ENCODE measurements at regions not wholly inside any gene's neighbourhood (a gene's known extent, or its start where the extent isn't known, plus 50 kb on each side); places are given as distances from the start of the nearest gene placed in this dataset.

- no peak overlapping the region for H3K9ac ChIP-seq (ENCODE audit: low read length in 2 of 2)
- H3K4me3 ChIP-seq (ENCODE audit: low read length in 2 of 2): no peak overlapping the region
- no peaks in the 10 kb centered on the region for H3K27me3 ChIP-seq (ENCODE audit: control insufficient read depth in 1 of 2, insufficient read depth in 2 of 2, low read length in 2 of 2)
- H3K4me1 ChIP-seq (ENCODE audit: control insufficient read depth, insufficient read depth, low read length): no peaks in the 10 kb centered on the region
- no peaks in the 10 kb centered on the region for H3K9me3 ChIP-seq (ENCODE audit: control insufficient read depth in 2 of 2, low read length in 2 of 2)
- H3K36me3 ChIP-seq (ENCODE audit: control insufficient read depth in 2 of 2, insufficient read depth in 2 of 2, low read length in 2 of 2): no peaks in the 10 kb centered on the region
- H3K27ac ChIP-seq (ENCODE audit: low read length): no peak overlapping the region
Measured at GRCh38 chr16:59899940-59900339, 1165.8 kb upstream of the GOT2 start.

- Histone ChIP-seq H3K9ac (ENCODE audit: low read length in 2 of 2) (no peak overlapping the region), H3K36me3 (ENCODE audit: control insufficient read depth in 2 of 2, insufficient read depth in 2 of 2, low read length in 2 of 2) (no peaks in the 10 kb centered on the region), H3K9me3 (ENCODE audit: control insufficient read depth in 2 of 2, low read length in 2 of 2) (peaks cover 0 to 2% of the 10 kb centered on the region in 2 donors), H3K27ac (ENCODE audit: low read length) (no peak overlapping the region), H3K4me3 (ENCODE audit: low read length in 2 of 2) (no peak overlapping the region), H3K4me1 (ENCODE audit: control insufficient read depth, insufficient read depth, low read length) (no peaks in the 10 kb centered on the region), H3K27me3 (ENCODE audit: control insufficient read depth in 1 of 2, insufficient read depth in 2 of 2, low read length in 2 of 2) (no peaks in the 10 kb centered on the region)
Measured at GRCh38 chr16:59892376-59892775, 1158.3 kb upstream of the GOT2 start.

- Histone ChIP-seq H3K36me3 (ENCODE audit: control insufficient read depth in 2 of 2, insufficient read depth in 2 of 2, low read length in 2 of 2) (no peaks in the 10 kb centered on the region), H3K27ac (ENCODE audit: low read length) (no peak overlapping the region), H3K27me3 (ENCODE audit: control insufficient read depth in 1 of 2, insufficient read depth in 2 of 2, low read length in 2 of 2) (no peaks in the 10 kb centered on the region), H3K9ac (ENCODE audit: low read length in 2 of 2) (no peak overlapping the region), H3K4me1 (ENCODE audit: control insufficient read depth, insufficient read depth, low read length) (peaks cover 4% of the 10 kb centered on the region), H3K4me3 (ENCODE audit: low read length in 2 of 2) (no peak overlapping the region), H3K9me3 (ENCODE audit: control insufficient read depth in 2 of 2, low read length in 2 of 2) (peaks cover 0 to 2% of the 10 kb centered on the region in 2 donors)
Measured at GRCh38 chr16:59887856-59888255, 1153.7 kb upstream of the GOT2 start.

GRCh38 chr16:59886021-59886420 is 1151.9 kb upstream of the GOT2 start:
- H3K4me1 ChIP-seq (ENCODE audit: control insufficient read depth, insufficient read depth, low read length): peaks cover 4% of the 10 kb centered on the region
- H3K27ac ChIP-seq (ENCODE audit: low read length): no peak overlapping the region
- no peaks in the 10 kb centered on the region for H3K27me3 ChIP-seq (ENCODE audit: control insufficient read depth in 1 of 2, insufficient read depth in 2 of 2, low read length in 2 of 2)
- H3K9ac ChIP-seq (ENCODE audit: low read length in 2 of 2): no peak overlapping the region
- H3K36me3 ChIP-seq (ENCODE audit: control insufficient read depth in 2 of 2, insufficient read depth in 2 of 2, low read length in 2 of 2): no peaks in the 10 kb centered on the region
- no peak overlapping the region for H3K4me3 ChIP-seq (ENCODE audit: low read length in 2 of 2)
- H3K9me3 ChIP-seq (ENCODE audit: control insufficient read depth in 2 of 2, low read length in 2 of 2): peaks cover 0 to 2% of the 10 kb centered on the region in 2 donors

GRCh38 chr16:59881376-59881775 is 1147.3 kb upstream of the GOT2 start:
- H3K4me1 ChIP-seq (ENCODE audit: control insufficient read depth, insufficient read depth, low read length): peaks cover 4% of the 10 kb centered on the region
- no peaks in the 10 kb centered on the region for H3K9me3 ChIP-seq (ENCODE audit: control insufficient read depth in 2 of 2, low read length in 2 of 2)
- no peaks in the 10 kb centered on the region for H3K27me3 ChIP-seq (ENCODE audit: control insufficient read depth in 1 of 2, insufficient read depth in 2 of 2, low read length in 2 of 2)
- no peak overlapping the region for H3K27ac ChIP-seq (ENCODE audit: low read length)
- no peak overlapping the region for H3K9ac ChIP-seq (ENCODE audit: low read length in 2 of 2)
- no peaks in the 10 kb centered on the region for H3K36me3 ChIP-seq (ENCODE audit: control insufficient read depth in 2 of 2, insufficient read depth in 2 of 2, low read length in 2 of 2)
- H3K4me3 ChIP-seq (ENCODE audit: low read length in 2 of 2): no peak overlapping the region

- H3K9me3 ChIP-seq (ENCODE audit: control insufficient read depth in 2 of 2, low read length in 2 of 2): no peaks in the 10 kb centered on the region
- H3K4me3 ChIP-seq (ENCODE audit: low read length in 2 of 2): no peak overlapping the region
- H3K9ac ChIP-seq (ENCODE audit: low read length in 2 of 2): no peak overlapping the region
- no peaks in the 10 kb centered on the region for H3K27me3 ChIP-seq (ENCODE audit: control insufficient read depth in 1 of 2, insufficient read depth in 2 of 2, low read length in 2 of 2)
- no peaks in the 10 kb centered on the region for H3K4me1 ChIP-seq (ENCODE audit: control insufficient read depth, insufficient read depth, low read length)
- no peaks in the 10 kb centered on the region for H3K36me3 ChIP-seq (ENCODE audit: control insufficient read depth in 2 of 2, insufficient read depth in 2 of 2, low read length in 2 of 2)
- H3K27ac ChIP-seq (ENCODE audit: low read length): no peak overlapping the region
Measured at GRCh38 chr16:59880611-59881010, 1146.5 kb upstream of the GOT2 start.

GRCh38 chr16:59878999-59879398 is 1144.9 kb upstream of the GOT2 start:
- Histone ChIP-seq H3K4me1 (ENCODE audit: control insufficient read depth, insufficient read depth, low read length) (no peaks in the 10 kb centered on the region), H3K9ac (ENCODE audit: low read length in 2 of 2) (no peak overlapping the region), H3K4me3 (ENCODE audit: low read length in 2 of 2) (no peak overlapping the region), H3K27me3 (ENCODE audit: control insufficient read depth in 1 of 2, insufficient read depth in 2 of 2, low read length in 2 of 2) (no peaks in the 10 kb centered on the region), H3K36me3 (ENCODE audit: control insufficient read depth in 2 of 2, insufficient read depth in 2 of 2, low read length in 2 of 2) (no peaks in the 10 kb centered on the region), H3K27ac (ENCODE audit: low read length) (no peak overlapping the region), H3K9me3 (ENCODE audit: control insufficient read depth in 2 of 2, low read length in 2 of 2) (no peaks in the 10 kb centered on the region)

GRCh38 chr16:59878479-59878878 is 1144.4 kb upstream of the GOT2 start:
- H3K27ac ChIP-seq (ENCODE audit: low read length): no peak overlapping the region
- H3K9ac ChIP-seq (ENCODE audit: low read length in 2 of 2): no peak overlapping the region
- no peaks in the 10 kb centered on the region for H3K36me3 ChIP-seq (ENCODE audit: control insufficient read depth in 2 of 2, insufficient read depth in 2 of 2, low read length in 2 of 2)
- H3K4me3 ChIP-seq (ENCODE audit: low read length in 2 of 2): no peak overlapping the region
- H3K4me1 ChIP-seq (ENCODE audit: control insufficient read depth, insufficient read depth, low read length): no peaks in the 10 kb centered on the region
- H3K9me3 ChIP-seq (ENCODE audit: control insufficient read depth in 2 of 2, low read length in 2 of 2): no peaks in the 10 kb centered on the region
- H3K27me3 ChIP-seq (ENCODE audit: control insufficient read depth in 1 of 2, insufficient read depth in 2 of 2, low read length in 2 of 2): no peaks in the 10 kb centered on the region

- H3K4me3 ChIP-seq (ENCODE audit: low read length in 2 of 2): no peak overlapping the region
- no peaks in the 10 kb centered on the region for H3K4me1 ChIP-seq (ENCODE audit: control insufficient read depth, insufficient read depth, low read length)
- no peaks in the 10 kb centered on the region for H3K27me3 ChIP-seq (ENCODE audit: control insufficient read depth in 1 of 2, insufficient read depth in 2 of 2, low read length in 2 of 2)
- H3K27ac ChIP-seq (ENCODE audit: low read length): no peak overlapping the region
- H3K9ac ChIP-seq (ENCODE audit: low read length in 2 of 2): no peak overlapping the region
- H3K9me3 ChIP-seq (ENCODE audit: control insufficient read depth in 2 of 2, low read length in 2 of 2): no peaks in the 10 kb centered on the region
- no peaks in the 10 kb centered on the region for H3K36me3 ChIP-seq (ENCODE audit: control insufficient read depth in 2 of 2, insufficient read depth in 2 of 2, low read length in 2 of 2)
Measured at GRCh38 chr16:59864981-59865666, 1131.0 kb upstream of the GOT2 start.

GRCh38 chr16:59859676-59860402 is 1125.7 kb upstream of the GOT2 start:
- Histone ChIP-seq H3K27ac (ENCODE audit: low read length) (no peak overlapping the region), H3K4me1 (ENCODE audit: control insufficient read depth, insufficient read depth, low read length) (no peaks in the 10 kb centered on the region), H3K27me3 (ENCODE audit: control insufficient read depth in 1 of 2, insufficient read depth in 2 of 2, low read length in 2 of 2) (no peaks in the 10 kb centered on the region), H3K9ac (ENCODE audit: low read length in 2 of 2) (no peak overlapping the region), H3K36me3 (ENCODE audit: control insufficient read depth in 2 of 2, insufficient read depth in 2 of 2, low read length in 2 of 2) (no peaks in the 10 kb centered on the region), H3K9me3 (ENCODE audit: control insufficient read depth in 2 of 2, low read length in 2 of 2) (no peaks in the 10 kb centered on the region), H3K4me3 (ENCODE audit: low read length in 2 of 2) (no peak overlapping the region)

- H3K27me3 ChIP-seq (ENCODE audit: control insufficient read depth in 1 of 2, insufficient read depth in 2 of 2, low read length in 2 of 2): no peaks in the 10 kb centered on the region
- no peaks in the 10 kb centered on the region for H3K4me1 ChIP-seq (ENCODE audit: control insufficient read depth, insufficient read depth, low read length)
- H3K27ac ChIP-seq (ENCODE audit: low read length): no peak overlapping the region
- no peak overlapping the region for H3K4me3 ChIP-seq (ENCODE audit: low read length in 2 of 2)
- H3K36me3 ChIP-seq (ENCODE audit: control insufficient read depth in 2 of 2, insufficient read depth in 2 of 2, low read length in 2 of 2): no peaks in the 10 kb centered on the region
- no peak overlapping the region for H3K9ac ChIP-seq (ENCODE audit: low read length in 2 of 2)
- H3K9me3 ChIP-seq (ENCODE audit: control insufficient read depth in 2 of 2, low read length in 2 of 2): no peaks in the 10 kb centered on the region
Measured at GRCh38 chr16:59854846-59855439, 1120.8 kb upstream of the GOT2 start.
